ENCODE measurements at regions not wholly inside any gene's neighbourhood (a gene's known extent, or its start where the extent isn't known, plus 50 kb on each side); places are given as distances from the start of the nearest gene placed in this dataset.

DNA sequence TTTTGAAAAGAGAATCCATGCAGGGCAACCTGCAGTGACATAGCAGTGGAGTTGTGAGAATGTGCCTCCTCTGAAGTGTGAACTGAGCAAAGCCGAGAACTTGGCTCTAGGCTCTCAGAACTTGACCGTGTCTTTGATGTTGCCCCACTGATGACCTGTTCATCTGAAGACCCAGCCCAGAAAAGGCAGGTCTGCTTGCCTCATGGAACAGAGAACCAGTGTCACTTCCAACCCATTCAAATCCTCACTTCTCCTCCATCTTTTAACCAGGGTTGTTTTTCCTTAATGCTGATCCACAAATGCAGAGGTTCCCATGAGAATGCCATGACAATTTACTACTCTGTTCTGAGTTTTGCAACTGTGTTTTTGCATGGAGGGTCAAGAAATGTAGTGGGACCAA is 155.4 kb downstream of the MED10 start:
- H3K4me1 ChIP-seq (ENCODE audit: low read length), result no peaks in the 10 kb centered on the region
- no peak overlapping the region for H3K4me3 ChIP-seq (ENCODE audit: low read length)
- H3K27ac ChIP-seq (ENCODE audit: low read length), result no peak overlapping the region
- H3K9me2 ChIP-seq (replicated peaks; ENCODE audit: insufficient read depth, low read length), result no peaks in the 10 kb centered on the region
- no peaks in the 10 kb centered on the region for H4K20me1 ChIP-seq (ENCODE audit: insufficient read depth, low read length)
- H3K36me3 ChIP-seq (replicated peaks; ENCODE audit: insufficient read depth, low read length), result no peaks in the 10 kb centered on the region
- no peak overlapping the region for H2AFZ ChIP-seq (ENCODE audit: low read length)
- no peaks in the 10 kb centered on the region for H3F3A ChIP-seq (ENCODE audit: insufficient read depth, low read length)
- no peaks in the 10 kb centered on the region for H3K27me3 ChIP-seq (replicated peaks; ENCODE audit: insufficient read depth, low read length)
- no peaks in the 10 kb centered on the region for H3K79me2 ChIP-seq (ENCODE audit: low read length)
- no peak overlapping the region for H3K4me2 ChIP-seq (ENCODE audit: low read depth, low read length)
- TF ChIP-seq EZH2 (optimal IDR thresholded peaks at IDR 0.05; ENCODE audit: low read depth, low read length), result no peak
- no peak for TF ChIP-seq EZH2phosphoT487 (IDR thresholded peaks at IDR 0.05; ENCODE audit: low read length)
- TF ChIP-seq, protein P1, sequence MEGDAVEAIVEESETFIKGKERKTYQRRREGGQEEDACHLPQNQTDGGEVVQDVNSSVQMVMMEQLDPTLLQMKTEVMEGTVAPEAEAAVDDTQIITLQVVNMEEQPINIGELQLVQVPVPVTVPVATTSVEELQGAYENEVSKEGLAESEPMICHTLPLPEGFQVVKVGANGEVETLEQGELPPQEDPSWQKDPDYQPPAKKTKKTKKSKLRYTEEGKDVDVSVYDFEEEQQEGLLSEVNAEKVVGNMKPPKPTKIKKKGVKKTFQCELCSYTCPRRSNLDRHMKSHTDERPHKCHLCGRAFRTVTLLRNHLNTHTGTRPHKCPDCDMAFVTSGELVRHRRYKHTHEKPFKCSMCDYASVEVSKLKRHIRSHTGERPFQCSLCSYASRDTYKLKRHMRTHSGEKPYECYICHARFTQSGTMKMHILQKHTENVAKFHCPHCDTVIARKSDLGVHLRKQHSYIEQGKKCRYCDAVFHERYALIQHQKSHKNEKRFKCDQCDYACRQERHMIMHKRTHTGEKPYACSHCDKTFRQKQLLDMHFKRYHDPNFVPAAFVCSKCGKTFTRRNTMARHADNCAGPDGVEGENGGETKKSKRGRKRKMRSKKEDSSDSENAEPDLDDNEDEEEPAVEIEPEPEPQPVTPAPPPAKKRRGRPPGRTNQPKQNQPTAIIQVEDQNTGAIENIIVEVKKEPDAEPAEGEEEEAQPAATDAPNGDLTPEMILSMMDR (IDR thresholded peaks at IDR 0.05; ENCODE audit: low read length), result no peak
- H3K9ac ChIP-seq (ENCODE audit: low read length), result no peak overlapping the region
- H3K9me3 ChIP-seq (replicated peaks; ENCODE audit: insufficient read depth, low read length), result no peaks in the 10 kb centered on the region
- DNase-seq, result no peak

DNA sequence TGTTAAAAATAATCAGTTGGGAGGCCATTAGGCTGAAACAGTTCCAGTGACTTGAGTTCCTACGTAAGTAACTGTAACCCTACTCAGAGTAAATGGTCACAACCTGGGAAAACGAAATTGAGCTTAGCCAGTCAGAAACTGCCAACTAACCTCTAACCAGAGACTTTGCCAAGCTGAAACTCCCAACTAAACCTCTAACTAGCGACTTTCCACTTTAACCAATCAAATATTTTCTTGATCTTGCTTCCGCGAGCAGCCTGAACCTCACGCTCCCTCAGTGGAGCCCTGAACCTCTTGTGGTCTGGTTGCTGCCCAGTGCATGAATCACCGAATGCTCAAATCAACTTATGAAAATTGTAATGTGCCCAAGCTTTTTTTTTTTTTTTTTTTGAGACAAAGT is 156.2 kb downstream of the MED10 start:
- H3K9me2 ChIP-seq (replicated peaks; ENCODE audit: insufficient read depth, low read length), result no peaks in the 10 kb centered on the region
- H3K79me2 ChIP-seq (ENCODE audit: low read length), result no peaks in the 10 kb centered on the region
- H3K4me2 ChIP-seq (ENCODE audit: low read depth, low read length), result no peak overlapping the region
- no peak overlapping the region for H3K9ac ChIP-seq (ENCODE audit: low read length)
- no peaks in the 10 kb centered on the region for H4K20me1 ChIP-seq (ENCODE audit: insufficient read depth, low read length)
- peak overlapping the region; percentile 28; the same call in 1 of the 2 replicates for H3K27ac ChIP-seq (ENCODE audit: low read length)
- no peaks in the 10 kb centered on the region for H3K9me3 ChIP-seq (replicated peaks; ENCODE audit: insufficient read depth, low read length)
- TF ChIP-seq EZH2phosphoT487 (IDR thresholded peaks at IDR 0.05; ENCODE audit: low read length) (no peak), EZH2 (optimal IDR thresholded peaks at IDR 0.05; ENCODE audit: low read depth, low read length) (no peak)
- TF ChIP-seq, protein P1 (IDR thresholded peaks at IDR 0.05; ENCODE audit: low read length), result no peak
- no peak overlapping the region for H3K4me3 ChIP-seq (ENCODE audit: low read length)
- no peaks in the 10 kb centered on the region for H3F3A ChIP-seq (ENCODE audit: insufficient read depth, low read length)
- peak; percentile 23 for DNase-seq
- H2AFZ ChIP-seq (ENCODE audit: low read length), result no peak overlapping the region
- H3K36me3 ChIP-seq (replicated peaks; ENCODE audit: insufficient read depth, low read length), result no peaks in the 10 kb centered on the region
- no peaks in the 10 kb centered on the region for H3K27me3 ChIP-seq (replicated peaks; ENCODE audit: insufficient read depth, low read length)
- no peaks in the 10 kb centered on the region for H3K4me1 ChIP-seq (ENCODE audit: low read length)

DNA sequence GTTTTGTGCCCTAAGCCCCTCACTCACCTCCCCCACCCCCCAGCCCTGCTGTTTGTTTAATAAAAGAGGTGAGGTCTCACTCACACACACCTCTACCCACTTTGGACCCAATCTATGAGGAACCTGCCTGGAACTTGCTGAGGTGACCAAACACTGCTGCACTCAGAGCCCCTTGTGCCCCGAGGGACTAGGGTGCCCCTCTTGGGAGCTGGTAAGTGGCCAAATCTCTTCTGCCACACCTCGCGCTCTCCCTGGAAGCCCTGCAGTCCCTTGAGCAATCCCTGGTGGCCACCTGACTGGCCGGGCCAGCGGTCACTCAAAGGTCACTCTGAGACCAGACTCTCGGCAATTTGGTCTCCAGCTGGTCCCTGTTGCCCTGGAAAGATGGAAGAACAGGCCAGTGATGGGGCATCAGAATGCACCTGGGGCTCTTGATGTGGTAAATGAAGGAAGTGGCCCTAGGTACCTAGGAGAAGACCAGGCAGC is 157.2 kb downstream of the MED10 start:
- H2AFZ ChIP-seq (ENCODE audit: low read length), result no peak overlapping the region
- H3K9ac ChIP-seq (ENCODE audit: low read length), result no peak overlapping the region
- no peaks in the 10 kb centered on the region for H3K9me3 ChIP-seq (replicated peaks; ENCODE audit: insufficient read depth, low read length)
- TF ChIP-seq EZH2 (optimal IDR thresholded peaks at IDR 0.05; ENCODE audit: low read depth, low read length) (no peak), EZH2phosphoT487 (IDR thresholded peaks at IDR 0.05; ENCODE audit: low read length) (no peak)
- TF ChIP-seq, protein P1 (IDR thresholded peaks at IDR 0.05; ENCODE audit: low read length), result no peak
- H3K36me3 ChIP-seq (replicated peaks; ENCODE audit: insufficient read depth, low read length), result no peaks in the 10 kb centered on the region
- H3K9me2 ChIP-seq (replicated peaks; ENCODE audit: insufficient read depth, low read length), result no peaks in the 10 kb centered on the region
- H3K4me2 ChIP-seq (ENCODE audit: low read depth, low read length), result no peak overlapping the region
- H3F3A ChIP-seq (ENCODE audit: insufficient read depth, low read length), result no peaks in the 10 kb centered on the region
- DNase-seq, result no peak
- no peaks in the 10 kb centered on the region for H3K4me1 ChIP-seq (ENCODE audit: low read length)
- no peaks in the 10 kb centered on the region for H4K20me1 ChIP-seq (ENCODE audit: insufficient read depth, low read length)
- H3K79me2 ChIP-seq (ENCODE audit: low read length), result no peaks in the 10 kb centered on the region
- no peak overlapping the region for H3K27ac ChIP-seq (ENCODE audit: low read length)
- no peak overlapping the region for H3K4me3 ChIP-seq (ENCODE audit: low read length)
- no peaks in the 10 kb centered on the region for H3K27me3 ChIP-seq (replicated peaks; ENCODE audit: insufficient read depth, low read length)

Measured in MM.1S (cell line).